NCI-H446 treated with DMSO at 0.1 percent for 48 hours (cell line): ENCODE measurements at regions not wholly inside any gene's neighbourhood (a gene's known extent, or its start where the extent isn't known, plus 50 kb on each side); places are given as distances from the start of the nearest gene placed in this dataset.

ENCODE experiments used
- DNase-seq: peaks from one replicate; lab custom pipeline; 2025; lab: John Stamatoyannopoulos, UW

- no peak for DNase-seq
These were observed 52.1 kb upstream of the CAV2 start for GRCh38 chr7:116447436-116447835.

- DNase-seq: no peak
These were observed 51.3 kb upstream of the CAV2 start for GRCh38 chr7:116447966-116448839.

- no peak for DNase-seq
These were observed 50.1 kb upstream of the CAV2 start for GRCh38 chr7:116449441-116449840.
